HepG2 (cell line): ENCODE measurements at regions not wholly inside any gene's neighbourhood (a gene's known extent, or its start where the extent isn't known, plus 50 kb on each side); places are given as distances from the start of the nearest gene placed in this dataset.

Experiments
- ATAC-seq: fragments of 200-7000 bp; cut with Tn5 transposase; 3 replicates; pipeline ENCODE4 v1.9.1; 2020; ENCODE audit warnings: mild to moderate bottlenecking, moderate library complexity
- BruUV-seq: library from RNA; stranded (reverse); fragments of 400-500 nt; replicated peaks from 2 replicates; lab custom pipeline; 2021; lab: Mats Ljungman, UMichigan
- CTCF ChIA-PET: fragments of 300-600 bp; formaldehyde crosslinking; extraction: SDS; loops from one replicate; lab custom pipeline; 2021; ENCODE audit warnings: low total read pairs, inconsistent platforms, low intra/inter-chr PET ratio; lab: Yijun Ruan, JAX
- POLR2A ChIA-PET: fragments of 350-600 bp; sonication (Branson Sonifier 250); formaldehyde crosslinking; loops from one replicate; lab custom pipeline; 2020; ENCODE audit warnings: antibody characterized with exemption, inconsistent platforms; lab: Yijun Ruan, JAX
- DNase-seq: peaks from one replicate; pipeline ENCODE4 v3.0.0-alpha.2; 2015; ENCODE audit warnings: low spot score
- FAIRE-seq: peaks from 3 replicates; lab custom pipeline; 2011; peaks lifted over from hg19 to GRCh38; lab: Jason Lieb, UNC
- H2AFZ ChIP-seq: one replicate; pipeline ENCODE4 v1.6.1; 2011; ENCODE audit warnings: low read length, inconsistent platforms
- H3K27ac ChIP-seq: fragments of 300-600 bp; 3 replicates; pipeline ENCODE4 v1.8.0; 2011; ENCODE audit warnings: mixed run types, mild to moderate bottlenecking, mixed read lengths, low read length, inconsistent platforms; ENCODE audit not compliant: insufficient read depth; ENCODE audit errors: extremely low read length
- H3K27me3 ChIP-seq, 2 experiments: fragments of 200-600 bp in 1 of 2; 2 replicates in 1 of 2; 3 replicates in 1 of 2; pipeline versions ENCODE4 v1.6.0 to v1.8.0; 2011; ENCODE audit warnings: low read length in 2 of 2, mild to moderate bottlenecking in 2 of 2, moderate library complexity in 2 of 2, inconsistent platforms in 1 of 2; ENCODE audit not compliant: insufficient read depth in 2 of 2, control insufficient read depth in 1 of 2
- H3K36me3 ChIP-seq, 2 experiments: fragments of 200-600 bp in 1 of 2; replicated peaks in 1 of 2; 2 replicates in 1 of 2; 3 replicates in 1 of 2; pipeline versions ENCODE4 v1.5.1 to v1.8.0; 2011; ENCODE audit warnings: low read length in 2 of 2, inconsistent platforms in 1 of 2; ENCODE audit not compliant: insufficient read depth in 2 of 2, control insufficient read depth in 1 of 2
- H3K4me1 ChIP-seq: 2 replicates; pipeline ENCODE4 v1.5.1; 2012; ENCODE audit warnings: low read length, inconsistent platforms; ENCODE audit not compliant: insufficient read depth
- H3K4me2 ChIP-seq: 2 replicates; pipeline ENCODE4 v1.6.0; 2011; ENCODE audit warnings: low read depth, low read length, inconsistent platforms
- H3K4me3 ChIP-seq, 3 experiments: fragments of 200-600 bp in 1 of 3; sonication (generic), shearing (Covaris generic) in 1 of 3; replicated peaks in 1 of 3; 2 replicates each; pipeline ENCODE4 v1.5.1; 2011 to 2016; ENCODE audit warnings: low read length in 3 of 3, inconsistent platforms in 2 of 3, low read depth in 2 of 3, mild to moderate bottlenecking in 2 of 3, control low read depth in 1 of 3, mixed read lengths in 1 of 3; ENCODE audit not compliant: insufficient read depth in 1 of 3
- H3K79me2 ChIP-seq: one replicate; pipeline ENCODE4 v1.6.1; 2011; ENCODE audit warnings: low read length, inconsistent platforms; ENCODE audit not compliant: insufficient read depth
- H3K9ac ChIP-seq: 2 replicates; pipeline ENCODE4 v1.6.0; 2011; ENCODE audit warnings: mild to moderate bottlenecking, low read depth, low read length, inconsistent platforms; ENCODE audit not compliant: insufficient read depth
- H3K9me3 ChIP-seq: 2 replicates; pipeline ENCODE4 v1.5.1; 2012; ENCODE audit warnings: mild to moderate bottlenecking, low read length
- H4K20me1 ChIP-seq: 2 replicates; pipeline ENCODE4 v1.6.0; 2011; ENCODE audit warnings: inconsistent platforms, mild to moderate bottlenecking, low read length, moderate library complexity; ENCODE audit not compliant: insufficient read depth
- CREM ChIP-seq, 2 experiments: sonication (generic) in 1 of 2; formaldehyde crosslinking in 1 of 2; IDR thresholded peaks; 2 replicates each; pipeline versions ENCODE4 v1.4.0 to v1.6.1; 2016 to 2020; ENCODE audit warnings: antibody characterized with exemption in 1 of 2, mild to moderate bottlenecking in 1 of 2, missing genetic modification reagents in 1 of 2
- HDAC6 ChIP-seq: fragments of 200-600 bp; sonication (generic); IDR thresholded peaks from 2 replicates; pipeline ENCODE4 v1.7.0; 2017; ENCODE audit warnings: mild to moderate bottlenecking, antibody characterized with exemption, low read length, low read depth
- IRX3 ChIP-seq: sonication (generic); formaldehyde crosslinking; IDR thresholded peaks from 2 replicates; pipeline ENCODE4 v1.8.1; 2023; ENCODE audit warnings: mild to moderate bottlenecking, low read depth, missing genetic modification reagents, borderline replicate concordance
- MTF2 ChIP-seq: sonication (generic); formaldehyde crosslinking; IDR thresholded peaks from 2 replicates; pipeline ENCODE4 v1.5.0; 2020; ENCODE audit warnings: missing genetic modification reagents, borderline replicate concordance
- NFIC ChIP-seq: IDR thresholded peaks from 2 replicates; pipeline ENCODE4 v1.6.1; 2012; ENCODE audit warnings: mild to moderate bottlenecking, low read length, inconsistent platforms
- NFRKB ChIP-seq: fragments of 450-650 bp; IDR thresholded peaks from 2 replicates; pipeline ENCODE4 v1.6.1; 2017
- PHF20 ChIP-seq: sonication (generic); formaldehyde crosslinking; IDR thresholded peaks from 2 replicates; pipeline ENCODE4 v1.5.0; 2020; ENCODE audit warnings: mild to moderate bottlenecking, missing genetic modification reagents
- REL ChIP-seq: sonication (generic); formaldehyde crosslinking; conservative IDR thresholded peaks from 2 replicates; pipeline ENCODE4 v1.8.0; 2022; ENCODE audit warnings: mild to moderate bottlenecking, missing genetic modification reagents, moderate library complexity
- ZMYM3 ChIP-seq: sonication (generic); formaldehyde crosslinking; IDR thresholded peaks from 2 replicates; pipeline ENCODE4 v1.5.1; 2020; ENCODE audit warnings: mild to moderate bottlenecking, missing genetic modification reagents
- ZMYM4 ChIP-seq: sonication (generic); formaldehyde crosslinking; IDR thresholded peaks from 2 replicates; pipeline ENCODE4 v1.8.1; 2023; ENCODE audit warnings: mild to moderate bottlenecking, missing genetic modification reagents
- ZNF24 ChIP-seq: fragments of 450-650 bp; IDR thresholded peaks from 2 replicates; pipeline ENCODE4 v1.6.1; 2017; ENCODE audit warnings: antibody characterized with exemption, mild to moderate bottlenecking
- ZNF251 ChIP-seq: sonication (generic); formaldehyde crosslinking; IDR thresholded peaks from 2 replicates; pipeline ENCODE4 v1.9.0; 2021; ENCODE audit warnings: mild to moderate bottlenecking, missing genetic modification reagents
- ZNF30 ChIP-seq: sonication (generic); formaldehyde crosslinking; IDR thresholded peaks from 2 replicates; pipeline ENCODE4 v1.5.0; 2020; ENCODE audit warnings: mild to moderate bottlenecking, missing genetic modification reagents
- ZNF430 ChIP-seq: sonication (generic); formaldehyde crosslinking; IDR thresholded peaks from 2 replicates; pipeline ENCODE4 v1.9.0; 2021; ENCODE audit warnings: mild to moderate bottlenecking, missing genetic modification reagents
- ZNF639 ChIP-seq: conservative IDR thresholded peaks from 2 replicates; pipeline ENCODE4 v1.6.1; 2018; ENCODE audit warnings: missing genetic modification reagents
- ZNF703 ChIP-seq: sonication (generic); formaldehyde crosslinking; IDR thresholded peaks from 2 replicates; pipeline ENCODE4 v1.5.1; 2020; ENCODE audit warnings: missing genetic modification reagents, mild to moderate bottlenecking, moderate library complexity, borderline replicate concordance
- WGBS: methylation state at CpG from one replicate; pipeline ENCODE4 v1.1.6; 2017; ENCODE audit warnings: low lambda C conversion rate; 5-methylcytosine and 5-hydroxymethylcytosine counted together
- in situ Hi-C: cut with HindIII; loops from 2 replicates; pipeline ENCODE4 v1.10.0; 2017; ENCODE audit warnings: low pct_unique_long_range_greater_than_20kb; ENCODE audit not compliant: extremely low pct_ligation_motif_present
- intact Hi-C: fragments of 100-400 bp; cut with micrococcal nuclease; formaldehyde crosslinking; loops from one replicate; pipeline ENCODE4 v1.10.0; 2022; ENCODE audit not compliant: unreplicated experiment
- TF ChIP-seq, protein P1 (sequence below): sonication (generic); formaldehyde crosslinking; IDR thresholded peaks from 2 replicates; pipeline ENCODE4 v1.4.0; 2020; ENCODE audit warnings: missing genetic modification reagents, borderline replicate concordance
- TF ChIP-seq, protein P2 (sequence below): sonication (generic); formaldehyde crosslinking; IDR thresholded peaks from 2 replicates; pipeline ENCODE4 v1.4.0; 2020; ENCODE audit warnings: missing genetic modification reagents
- TF ChIP-seq, protein P3 (sequence below): IDR thresholded peaks from 2 replicates; pipeline ENCODE4 v1.6.1; 2016

GRCh38 chr6:159376516-159377158, 207.4 kb downstream of the FNDC1 start (continued):
- TF ChIP-seq, protein P1, sequence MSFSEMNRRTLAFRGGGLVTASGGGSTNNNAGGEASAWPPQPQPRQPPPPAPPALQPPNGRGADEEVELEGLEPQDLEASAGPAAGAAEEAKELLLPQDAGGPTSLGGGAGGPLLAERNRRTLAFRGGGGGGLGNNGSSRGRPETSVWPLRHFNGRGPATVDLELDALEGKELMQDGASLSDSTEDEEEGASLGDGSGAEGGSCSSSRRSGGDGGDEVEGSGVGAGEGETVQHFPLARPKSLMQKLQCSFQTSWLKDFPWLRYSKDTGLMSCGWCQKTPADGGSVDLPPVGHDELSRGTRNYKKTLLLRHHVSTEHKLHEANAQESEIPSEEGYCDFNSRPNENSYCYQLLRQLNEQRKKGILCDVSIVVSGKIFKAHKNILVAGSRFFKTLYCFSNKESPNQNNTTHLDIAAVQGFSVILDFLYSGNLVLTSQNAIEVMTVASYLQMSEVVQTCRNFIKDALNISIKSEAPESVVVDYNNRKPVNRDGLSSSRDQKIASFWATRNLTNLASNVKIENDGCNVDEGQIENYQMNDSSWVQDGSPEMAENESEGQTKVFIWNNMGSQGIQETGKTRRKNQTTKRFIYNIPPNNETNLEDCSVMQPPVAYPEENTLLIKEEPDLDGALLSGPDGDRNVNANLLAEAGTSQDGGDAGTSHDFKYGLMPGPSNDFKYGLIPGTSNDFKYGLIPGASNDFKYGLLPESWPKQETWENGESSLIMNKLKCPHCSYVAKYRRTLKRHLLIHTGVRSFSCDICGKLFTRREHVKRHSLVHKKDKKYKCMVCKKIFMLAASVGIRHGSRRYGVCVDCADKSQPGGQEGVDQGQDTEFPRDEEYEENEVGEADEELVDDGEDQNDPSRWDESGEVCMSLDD (CRISPR knock-in tag) = no peak
- no peak for TF ChIP-seq ZNF30 (CRISPR knock-in tag)
- TF ChIP-seq IRX3 (CRISPR knock-in tag) = no peak
- TF ChIP-seq ZMYM4 (CRISPR knock-in tag) = no peak
- TF ChIP-seq PHF20 = no peak
- TF ChIP-seq MTF2 (CRISPR knock-in tag) = no peak
- no peak for TF ChIP-seq ZNF24

DNA sequence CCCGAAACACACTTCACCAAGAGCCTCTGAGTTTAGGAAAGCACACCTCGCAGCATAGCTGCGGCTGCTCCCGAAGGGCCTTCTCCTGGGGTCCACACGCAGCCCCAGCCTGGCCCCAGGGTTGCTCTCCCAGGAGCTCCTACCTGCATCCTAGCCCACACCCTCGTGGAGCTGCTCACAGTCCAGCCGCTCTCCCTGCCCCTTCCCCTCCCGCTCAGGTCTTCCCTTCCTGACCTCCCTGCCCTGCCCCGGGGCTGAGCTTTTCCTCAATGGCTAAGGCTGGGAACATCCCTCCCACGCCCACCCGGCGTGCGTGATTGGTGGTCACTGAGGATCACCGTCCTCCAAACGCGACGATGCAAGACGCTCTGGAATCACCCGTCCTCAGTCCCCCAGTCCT, 205.8 kb downstream of the FNDC1 start:
- Histone ChIP-seq H3K79me2 (no peaks in the 10 kb centered on the region), H3K9ac (no peak overlapping the region), H3K27ac (no peak overlapping the region), H3K9me3 (no peaks in the 10 kb centered on the region), H4K20me1 (no peaks in the 10 kb centered on the region), H3K36me3 (no peaks in the 10 kb centered on the region), H2AFZ (no peak overlapping the region), H3K4me3 (no peak overlapping the region), H3K27me3 (peaks cover 0 to 56% of the 10 kb centered on the region in 2 experiments; a peak in 3 of 5 replicates), H3K4me1 (no peaks in the 10 kb centered on the region), H3K4me2 (no peak overlapping the region)
- ChIA-PET CTCF (no interaction called here), POLR2A (no interaction called here)
- whole genome bisulfite sequencing = 33% methylated on average over 18 of the region's 19 CpGs
- no peak for DNase-seq
- intact Hi-C loops (no loop called here), in situ Hi-C loops (no loop called here)
- ATAC-seq = no peak
- BruUV-seq = no TSS peak
- no peak for FAIRE-seq
- TF ChIP-seq ZNF703 (CRISPR knock-in tag) (no peak), ZNF430 (no peak), ZNF639 (CRISPR knock-in tag) (no peak), REL (CRISPR knock-in tag) (no peak), NFIC (no peak), ZNF251 (no peak), ZMYM3 (no peak), CREM (IDR thresholded peaks at IDR 0.05) (no peak), CREM (CRISPR knock-in tag; IDR thresholded peaks at IDR 0.05) (no peak), HDAC6 (no peak), NFRKB (no peak)
- TF ChIP-seq, protein P2, sequence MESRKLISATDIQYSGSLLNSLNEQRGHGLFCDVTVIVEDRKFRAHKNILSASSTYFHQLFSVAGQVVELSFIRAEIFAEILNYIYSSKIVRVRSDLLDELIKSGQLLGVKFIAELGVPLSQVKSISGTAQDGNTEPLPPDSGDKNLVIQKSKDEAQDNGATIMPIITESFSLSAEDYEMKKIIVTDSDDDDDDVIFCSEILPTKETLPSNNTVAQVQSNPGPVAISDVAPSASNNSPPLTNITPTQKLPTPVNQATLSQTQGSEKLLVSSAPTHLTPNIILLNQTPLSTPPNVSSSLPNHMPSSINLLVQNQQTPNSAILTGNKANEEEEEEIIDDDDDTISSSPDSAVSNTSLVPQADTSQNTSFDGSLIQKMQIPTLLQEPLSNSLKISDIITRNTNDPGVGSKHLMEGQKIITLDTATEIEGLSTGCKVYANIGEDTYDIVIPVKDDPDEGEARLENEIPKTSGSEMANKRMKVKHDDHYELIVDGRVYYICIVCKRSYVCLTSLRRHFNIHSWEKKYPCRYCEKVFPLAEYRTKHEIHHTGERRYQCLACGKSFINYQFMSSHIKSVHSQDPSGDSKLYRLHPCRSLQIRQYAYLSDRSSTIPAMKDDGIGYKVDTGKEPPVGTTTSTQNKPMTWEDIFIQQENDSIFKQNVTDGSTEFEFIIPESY (CRISPR knock-in tag) = no peak
- TF ChIP-seq, protein P3, sequence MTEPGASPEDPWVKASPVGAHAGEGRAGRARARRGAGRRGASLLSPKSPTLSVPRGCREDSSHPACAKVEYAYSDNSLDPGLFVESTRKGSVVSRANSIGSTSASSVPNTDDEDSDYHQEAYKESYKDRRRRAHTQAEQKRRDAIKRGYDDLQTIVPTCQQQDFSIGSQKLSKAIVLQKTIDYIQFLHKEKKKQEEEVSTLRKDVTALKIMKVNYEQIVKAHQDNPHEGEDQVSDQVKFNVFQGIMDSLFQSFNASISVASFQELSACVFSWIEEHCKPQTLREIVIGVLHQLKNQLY (CRISPR knock-in tag) = no peak
